GM18870 (cell line): ENCODE measurements at regions not wholly inside any gene's neighbourhood (a gene's known extent, or its start where the extent isn't known, plus 50 kb on each side); places are given as distances from the start of the nearest gene placed in this dataset.
A peak's percentile ranks its signal among the peaks of the same experiment; 100 is the strongest.

Experiments
- ATAC-seq: cut with Tn5 transposase; IDR thresholded peaks from one replicate; pipeline ENCODE4 v1.9.1; 2021; ENCODE audit warnings: moderate library complexity; ENCODE audit not compliant: unreplicated experiment

DNA sequence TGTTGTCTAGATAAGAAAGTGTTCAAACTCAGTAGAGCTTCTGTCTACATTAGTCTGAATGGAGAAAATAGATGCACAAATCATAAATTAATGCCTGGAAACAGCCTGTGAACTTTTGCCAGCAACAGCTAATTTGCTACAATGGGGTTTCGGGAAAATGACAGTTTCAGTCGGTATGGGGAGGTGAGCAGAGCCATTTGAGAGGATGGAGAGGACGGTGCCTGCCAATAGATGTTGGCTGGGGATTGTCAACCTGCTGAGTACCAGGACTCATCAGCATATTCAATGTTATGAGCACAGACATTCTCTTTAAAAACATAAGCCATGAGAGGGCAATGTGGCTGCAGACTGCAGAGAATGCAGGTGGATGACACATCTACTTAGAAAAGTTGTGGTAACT is 230.3 kb upstream of the PCDH18 start:
- no peak for ATAC-seq

DNA sequence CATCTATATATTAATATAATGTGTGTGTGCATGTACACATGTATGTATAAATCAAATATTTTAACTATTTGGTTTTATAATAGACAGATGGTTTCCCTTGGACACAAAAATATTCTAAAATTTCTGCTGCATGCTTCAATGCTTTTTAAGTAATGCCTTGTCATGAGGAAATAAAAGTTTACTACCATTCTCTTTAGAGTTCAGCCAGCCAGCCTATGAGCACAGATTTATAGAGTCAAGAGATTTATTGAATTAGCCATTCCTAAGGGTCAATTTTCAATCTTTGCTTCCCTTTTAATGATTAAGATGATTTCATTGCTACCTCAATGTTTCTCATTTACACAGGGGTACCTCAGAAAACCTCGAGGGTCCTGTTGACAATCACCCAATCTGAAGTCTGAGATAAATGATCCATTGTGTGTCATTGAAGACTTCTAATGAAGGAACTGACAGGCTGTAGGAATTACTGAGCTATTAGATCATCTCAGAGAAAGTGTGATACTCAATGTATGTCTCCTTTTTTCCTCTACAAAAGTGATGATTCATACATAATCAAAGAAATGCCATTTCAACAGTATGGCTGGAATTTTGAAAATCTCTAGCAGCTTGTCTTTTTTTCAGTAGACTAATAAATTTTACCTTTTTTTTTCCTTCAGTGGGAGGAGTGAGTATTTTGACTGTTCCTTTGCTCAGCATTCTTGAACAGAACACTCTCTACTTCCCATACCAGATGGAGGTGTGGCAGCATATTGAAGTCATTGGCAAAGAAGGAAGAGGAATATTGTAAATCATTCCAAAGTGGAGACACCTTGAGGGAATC is 222.6 kb upstream of the PCDH18 start:
- no peak for ATAC-seq

DNA sequence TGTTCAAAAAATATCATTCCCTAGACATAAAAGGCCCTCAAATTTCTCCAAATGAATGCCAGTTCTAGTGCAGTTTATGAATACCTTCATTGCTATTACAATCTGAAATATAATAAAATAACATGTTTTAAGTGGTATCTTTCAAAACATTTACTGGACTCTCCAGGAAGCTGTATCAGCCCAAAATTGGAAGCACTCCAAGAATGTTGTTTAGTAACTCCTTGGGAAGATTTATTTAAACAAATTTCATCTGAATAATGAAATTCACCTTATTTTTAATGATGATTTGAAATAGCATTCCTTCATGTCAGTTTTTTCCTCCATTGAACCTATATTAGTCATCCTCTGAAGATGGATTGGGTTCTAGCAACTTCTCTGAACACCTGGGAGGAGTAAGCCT is 217.2 kb upstream of the PCDH18 start:
- no peak for ATAC-seq

DNA sequence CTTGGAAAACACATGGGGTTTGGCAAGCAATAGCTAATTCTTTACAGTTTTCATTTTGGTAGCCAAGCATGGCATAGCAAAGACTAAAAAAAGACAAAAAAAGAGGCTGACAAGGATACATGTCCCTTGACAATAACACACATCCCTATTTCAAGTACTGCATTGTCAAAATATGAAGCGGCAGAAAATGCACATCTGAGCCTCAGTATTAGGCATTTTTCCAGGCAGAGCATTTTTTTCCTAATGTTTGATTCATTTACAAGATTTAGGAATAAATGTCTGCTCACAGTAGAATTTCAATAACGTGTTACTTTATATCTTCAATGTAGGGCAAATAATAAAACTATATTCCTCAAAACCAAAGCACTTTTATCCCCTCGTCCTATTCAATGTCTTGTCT is 216.3 kb upstream of the PCDH18 start:
- no peak for ATAC-seq

DNA sequence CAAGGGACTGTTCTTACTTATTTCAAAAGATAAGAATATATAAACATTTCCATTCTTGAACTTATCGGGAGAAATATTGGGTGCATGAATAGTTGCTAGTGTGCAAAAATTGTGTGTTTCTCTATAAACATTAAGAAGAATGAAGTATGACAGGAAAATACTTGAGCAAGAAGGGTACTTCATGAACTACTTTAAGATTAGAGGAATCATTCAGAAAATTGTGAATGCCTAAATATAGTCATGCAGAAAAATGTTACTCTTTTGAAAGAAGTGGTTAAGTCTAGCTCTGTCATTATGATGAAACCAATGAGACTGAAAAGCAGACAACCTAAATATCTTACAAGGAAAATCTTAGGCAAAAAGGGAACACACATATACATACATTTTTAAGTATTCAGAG is 207.8 kb upstream of the PCDH18 start:
- no peak for ATAC-seq

DNA sequence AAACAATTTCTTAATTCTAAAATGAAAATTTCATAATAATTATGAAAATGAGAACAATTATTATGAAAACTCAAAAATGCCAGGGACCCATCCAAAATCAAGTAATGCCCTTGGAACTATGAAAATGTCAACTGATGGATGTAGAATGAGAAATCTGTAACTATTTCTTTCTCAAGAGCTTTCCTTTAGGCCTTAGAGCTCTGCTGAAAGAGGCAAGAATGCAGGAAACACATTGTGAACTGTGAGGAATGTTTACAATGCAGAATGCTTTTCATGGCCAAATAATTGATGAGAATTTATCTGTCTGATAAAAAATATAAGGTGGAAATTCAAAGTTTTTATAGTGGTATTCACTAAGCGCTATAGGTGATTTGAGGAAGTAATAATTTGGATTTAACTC is 207.1 kb upstream of the PCDH18 start:
- no peak for ATAC-seq

DNA sequence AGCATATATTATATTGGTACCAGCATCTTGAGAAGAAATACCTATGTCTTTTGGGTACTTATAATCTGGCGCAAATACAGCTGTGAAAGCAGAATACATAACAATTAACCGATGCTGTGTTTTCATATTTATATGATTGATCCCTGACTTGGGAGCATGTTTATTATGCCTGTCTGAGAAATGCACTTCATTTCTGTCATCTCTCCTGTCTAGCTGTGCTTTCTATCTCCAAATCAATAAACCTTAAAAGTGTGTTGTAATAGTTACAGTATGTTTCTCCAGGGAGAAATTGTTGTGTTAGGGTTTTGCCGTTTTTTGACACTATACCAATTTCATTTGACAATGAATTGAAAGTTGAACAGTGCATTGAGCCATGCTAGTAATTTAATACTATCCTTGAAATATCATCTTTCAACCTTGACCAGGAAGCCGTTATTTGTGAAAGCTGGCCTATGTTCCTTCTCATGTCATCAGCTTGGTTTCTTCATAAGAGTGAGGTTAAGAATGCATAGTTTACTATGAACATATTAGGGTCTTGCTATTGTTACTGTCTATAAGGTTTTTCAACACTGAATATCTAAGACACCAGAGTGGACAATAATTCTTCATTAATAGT is 206.2 kb upstream of the PCDH18 start:
- no peak for ATAC-seq

DNA sequence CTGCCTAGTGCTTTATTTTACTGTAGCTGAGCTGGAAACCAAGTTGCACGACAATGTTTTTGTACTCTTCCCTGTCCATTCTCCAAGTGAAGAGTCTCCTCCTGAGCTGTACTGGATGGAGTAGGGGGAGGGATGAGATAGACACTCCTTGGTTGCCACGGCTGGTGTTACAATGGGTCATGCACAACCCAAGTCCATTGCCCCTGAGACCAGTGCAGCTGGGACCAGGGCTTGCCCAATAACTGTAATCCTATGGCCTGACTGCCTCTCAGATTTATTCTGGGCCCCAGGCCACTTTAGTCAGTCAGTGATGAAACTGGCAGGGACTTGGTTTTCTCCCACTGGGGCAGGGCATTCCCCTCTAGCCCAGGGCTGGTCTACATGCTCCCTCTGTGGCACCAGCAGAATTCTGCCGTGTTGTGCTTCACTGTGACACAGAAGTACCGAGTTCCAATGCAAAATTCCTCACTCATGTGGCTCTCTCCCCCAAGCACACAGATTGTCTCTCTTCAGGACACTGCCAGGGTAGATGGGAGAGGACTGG is 203.3 kb upstream of the PCDH18 start:
- no peak for ATAC-seq

DNA sequence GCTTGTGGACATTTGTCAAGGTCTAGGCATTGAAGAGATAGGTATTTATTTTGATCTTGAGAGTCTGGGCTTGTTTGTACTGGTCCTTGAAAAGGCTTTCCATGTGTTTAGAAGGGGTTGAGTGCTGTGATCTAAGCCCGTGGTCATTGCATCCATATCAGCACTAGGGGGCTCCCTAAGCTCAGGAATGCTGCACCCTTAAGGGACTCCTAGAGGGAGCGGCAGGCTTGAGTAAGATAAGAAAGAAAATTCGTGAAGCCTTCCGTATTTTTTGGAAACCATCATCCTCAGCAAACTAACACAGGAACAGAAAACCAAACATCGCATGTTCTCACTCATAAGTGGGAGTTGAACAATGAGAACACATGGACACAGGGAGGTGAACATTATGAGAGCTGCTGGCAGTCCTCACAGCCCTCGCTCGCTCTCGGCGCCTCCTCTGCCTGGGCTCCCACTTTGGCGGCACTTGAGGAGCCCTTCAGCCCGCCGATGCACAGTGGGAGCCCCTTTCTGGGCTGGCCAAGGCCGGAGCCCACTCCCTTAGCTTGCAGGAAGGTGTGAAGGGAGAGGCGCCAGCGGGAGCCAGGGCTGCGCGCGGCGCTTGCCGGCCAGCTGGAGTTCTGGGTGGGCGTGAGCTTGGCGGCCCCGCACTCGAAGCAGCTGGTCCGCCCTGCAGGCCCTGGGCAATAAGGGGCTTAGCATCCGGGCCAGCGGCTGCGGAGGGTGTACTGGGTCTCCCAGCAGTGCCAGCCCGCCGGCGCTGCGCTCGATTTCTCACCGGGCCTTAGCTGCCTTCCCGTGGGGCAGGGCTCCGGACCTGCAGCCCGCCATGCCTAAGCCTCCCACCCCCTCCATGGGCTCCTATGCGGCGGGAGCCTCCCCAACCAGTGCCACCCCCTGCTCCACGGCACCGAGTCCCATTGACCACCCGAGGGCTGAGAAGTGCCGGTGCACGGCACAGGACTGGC is 201.2 kb upstream of the PCDH18 start:
- ATAC-seq: peak; percentile 66

DNA sequence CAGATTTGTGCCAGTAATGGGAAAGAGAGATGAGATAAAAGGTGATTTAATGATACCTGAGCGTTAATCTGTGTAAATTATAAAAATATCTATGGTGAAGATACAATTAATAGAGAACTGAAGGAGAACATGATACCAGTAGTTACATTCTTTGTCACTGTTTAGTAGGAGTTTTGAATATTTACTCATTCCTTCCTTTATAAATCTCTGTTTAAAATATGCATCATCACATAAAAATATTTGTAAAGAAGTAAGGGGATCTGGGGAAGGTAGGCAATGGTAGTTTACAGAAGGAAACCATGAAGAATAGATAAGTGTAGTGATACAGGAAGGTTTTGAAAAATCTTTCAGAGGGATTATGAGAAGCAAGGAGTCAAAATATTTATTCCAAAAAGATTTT is 190.6 kb upstream of the PCDH18 start:
- ATAC-seq: no peak

DNA sequence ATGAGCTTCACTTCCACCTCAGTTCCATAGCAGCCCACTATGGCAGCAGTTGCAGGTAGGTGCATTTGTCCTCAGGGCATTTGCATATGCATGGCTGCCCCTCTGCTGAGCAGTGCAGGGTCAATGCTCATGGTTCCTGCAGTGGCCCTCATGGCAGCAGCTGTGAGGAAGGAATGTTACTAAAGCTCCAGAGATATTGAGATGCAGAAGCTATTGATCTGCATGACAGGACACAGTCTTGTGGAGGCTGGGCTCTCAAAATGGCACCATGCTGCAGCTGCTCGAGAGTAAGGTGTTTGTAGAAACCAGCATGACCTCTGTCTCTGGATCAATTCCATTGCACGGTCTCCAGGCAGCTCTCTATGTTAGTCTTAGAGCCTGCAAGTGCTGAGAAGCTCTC is 179.2 kb upstream of the PCDH18 start:
- no peak for ATAC-seq

DNA sequence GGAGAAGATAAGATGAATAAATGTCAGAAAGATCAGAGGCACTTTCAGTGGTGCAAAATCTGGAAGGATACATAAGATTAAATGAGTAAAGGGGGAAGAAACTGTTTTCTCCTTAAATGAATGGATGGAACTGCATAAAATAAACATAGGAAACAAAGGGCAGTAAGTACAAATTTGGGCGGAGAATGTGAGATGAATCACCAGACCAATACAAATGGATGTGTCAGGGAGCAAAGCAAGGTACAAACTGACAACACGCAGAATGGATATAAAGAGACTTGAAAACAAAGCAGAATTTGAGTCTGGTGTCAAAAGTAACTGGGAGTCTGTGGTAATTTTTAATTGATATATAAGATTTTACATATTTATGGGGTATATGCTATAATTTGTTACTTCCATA is 175.3 kb upstream of the PCDH18 start:
- no peak for ATAC-seq

DNA sequence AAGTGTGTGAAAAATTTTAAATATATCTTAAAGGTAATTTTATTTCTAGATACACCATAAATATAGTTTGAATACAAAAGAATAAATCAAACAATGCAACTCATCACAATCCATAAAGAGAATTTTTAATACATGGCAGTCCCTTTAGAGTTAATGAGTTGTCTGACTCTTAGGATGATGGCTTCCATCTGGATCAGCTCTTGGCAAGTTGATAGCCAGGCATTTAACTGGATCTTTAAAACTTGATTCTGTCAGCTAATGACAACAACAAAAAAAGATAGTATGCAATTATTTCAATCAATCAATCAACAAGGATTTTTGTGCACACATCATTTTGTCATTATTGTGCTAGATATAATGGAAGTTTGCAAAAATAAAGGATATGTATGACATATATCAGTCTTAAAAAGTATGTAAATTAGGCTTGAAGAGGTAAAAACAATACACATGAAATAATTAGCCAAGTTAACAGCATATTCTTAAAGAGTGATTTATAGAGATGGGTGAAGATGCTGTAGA is 174.9 kb upstream of the PCDH18 start:
- no peak for ATAC-seq

DNA sequence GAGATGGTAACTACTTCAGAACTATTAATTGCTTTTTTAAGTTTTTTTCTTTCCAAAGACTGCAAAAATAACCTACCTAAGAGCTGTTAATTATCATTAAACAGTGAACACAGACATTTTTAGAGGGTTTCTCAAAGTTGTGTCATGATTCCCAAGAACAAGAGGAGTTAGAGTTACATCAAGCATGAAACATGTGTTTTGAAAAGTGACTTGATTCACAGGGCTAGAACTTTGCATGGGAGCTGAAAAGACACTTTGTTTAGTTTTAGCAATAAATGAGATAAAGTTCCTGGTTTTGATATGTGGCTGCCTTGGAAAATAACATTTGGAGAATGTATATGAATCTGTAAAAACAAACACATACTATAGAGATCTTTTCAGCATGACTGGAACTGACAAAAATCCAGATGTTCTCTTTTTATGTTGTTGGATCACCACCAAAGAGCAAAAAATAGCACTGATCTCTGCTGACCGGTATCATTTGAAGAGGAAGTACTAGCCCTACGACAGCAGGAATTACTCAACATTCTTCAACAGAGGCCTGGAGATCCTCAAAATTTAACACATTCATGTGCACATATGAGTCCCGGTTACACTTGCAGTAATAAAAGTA is 173.0 kb upstream of the PCDH18 start:
- no peak for ATAC-seq

DNA sequence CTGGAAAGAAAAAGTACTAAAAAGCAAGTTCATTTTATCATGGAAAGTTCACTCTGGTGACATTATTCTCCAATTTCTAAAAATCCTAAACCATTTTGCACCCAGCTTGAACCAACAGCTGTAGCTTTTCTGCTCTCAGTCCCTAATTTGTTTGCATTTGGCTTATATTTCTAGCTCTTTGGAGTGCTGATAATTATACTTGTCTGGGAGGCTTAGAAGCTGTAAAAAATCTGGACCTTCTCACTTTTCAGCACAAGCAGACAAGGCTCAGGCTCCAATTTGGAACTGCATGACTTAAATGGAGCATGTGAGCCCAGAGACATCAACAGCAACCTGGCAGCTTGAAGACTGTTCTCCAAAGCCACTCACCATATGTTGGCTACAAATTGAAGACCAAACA is 170.9 kb upstream of the PCDH18 start:
- ATAC-seq: no peak

DNA sequence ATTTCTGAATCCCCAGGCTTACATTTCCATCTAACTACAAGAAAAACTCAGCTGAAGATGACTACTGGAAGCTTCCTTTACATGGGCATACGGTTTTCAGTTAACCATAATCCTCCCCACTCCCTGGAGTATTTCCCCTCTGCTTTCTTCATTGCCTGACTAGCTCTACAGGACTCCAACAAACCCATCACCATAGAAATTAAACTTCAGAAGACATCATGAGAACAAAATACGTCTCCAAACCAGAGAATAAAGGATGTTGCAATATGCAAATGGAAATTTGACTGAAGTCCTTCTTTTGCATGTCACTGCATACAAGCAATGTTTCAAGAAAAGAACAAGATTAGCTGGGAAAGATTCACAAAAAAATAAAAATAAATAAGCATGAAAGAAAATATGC is 170.2 kb upstream of the PCDH18 start:
- no peak for ATAC-seq

DNA sequence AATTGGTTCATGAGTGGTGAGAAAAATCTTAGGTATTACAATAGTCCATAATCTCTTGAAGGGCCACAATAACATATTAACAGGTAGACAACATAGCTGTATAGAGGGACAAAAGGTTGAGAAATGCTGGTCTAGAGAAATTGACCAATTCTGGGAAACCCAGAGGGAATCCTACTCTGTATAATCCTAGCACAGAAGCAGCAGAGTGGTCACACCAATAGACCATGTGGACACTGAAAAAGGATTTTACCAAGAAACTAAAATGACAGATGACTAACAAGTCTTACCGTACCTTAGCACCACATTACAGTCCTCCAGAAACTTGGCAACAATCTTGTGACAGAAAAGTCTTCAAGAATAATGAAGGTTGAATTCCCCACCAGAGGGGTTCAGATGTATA is 169.1 kb upstream of the PCDH18 start:
- no peak for ATAC-seq

DNA sequence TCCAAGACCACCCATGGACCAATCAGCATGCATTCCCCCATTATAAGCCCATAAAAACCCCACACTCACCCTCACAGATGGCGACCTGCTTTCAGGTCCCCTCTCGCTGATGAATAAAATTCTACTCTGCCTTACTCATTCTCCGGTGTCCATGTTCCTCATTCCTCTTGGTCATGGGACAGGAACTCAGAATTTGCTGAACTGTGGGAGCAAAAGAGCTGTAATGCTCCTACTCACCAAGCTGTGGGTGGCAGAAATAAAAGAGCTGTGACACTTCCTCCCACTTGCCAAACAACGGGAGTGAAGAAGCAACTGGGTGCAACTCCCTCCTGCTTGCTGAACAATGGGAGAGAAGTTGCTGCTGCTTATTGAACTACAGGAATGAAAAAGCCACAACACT is 168.5 kb upstream of the PCDH18 start:
- no peak for ATAC-seq

DNA sequence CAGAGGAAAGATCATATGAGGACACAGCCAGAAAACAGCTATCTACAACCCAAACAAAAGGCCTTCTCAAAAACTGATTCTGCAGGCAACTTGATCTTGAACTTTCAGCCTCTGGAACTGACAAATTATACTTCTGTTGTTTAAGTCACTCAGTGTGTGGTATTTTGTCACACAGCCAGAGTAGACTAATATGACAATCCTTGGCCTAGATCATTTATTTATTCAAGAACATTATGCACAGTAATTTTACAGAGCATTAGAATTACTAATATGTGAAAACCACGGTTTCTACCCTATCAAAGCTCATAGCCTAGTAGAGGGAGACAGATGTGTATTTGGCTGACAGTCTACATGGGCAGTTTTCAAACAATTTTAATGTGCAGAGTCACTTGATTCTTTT is 167.8 kb upstream of the PCDH18 start:
- ATAC-seq: no peak

DNA sequence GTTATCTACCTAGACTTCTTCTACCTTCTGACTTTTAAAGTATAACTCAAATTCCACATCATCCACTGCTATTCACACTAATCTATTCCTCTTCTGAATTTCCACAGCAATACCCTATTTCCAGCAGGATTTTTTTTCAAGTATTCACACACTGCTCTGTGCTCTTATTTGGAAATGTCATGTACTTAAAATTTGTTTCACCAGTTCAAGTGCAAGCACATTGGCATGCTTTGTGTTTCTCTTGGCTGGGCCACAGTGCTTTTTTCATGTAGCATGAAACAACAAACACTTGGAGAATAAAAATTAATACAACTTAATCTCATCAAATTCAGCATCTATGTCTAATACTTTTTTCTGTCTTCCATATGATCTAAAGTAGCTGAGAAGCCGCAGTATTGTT is 161.8 kb upstream of the PCDH18 start:
- ATAC-seq: no peak

DNA sequence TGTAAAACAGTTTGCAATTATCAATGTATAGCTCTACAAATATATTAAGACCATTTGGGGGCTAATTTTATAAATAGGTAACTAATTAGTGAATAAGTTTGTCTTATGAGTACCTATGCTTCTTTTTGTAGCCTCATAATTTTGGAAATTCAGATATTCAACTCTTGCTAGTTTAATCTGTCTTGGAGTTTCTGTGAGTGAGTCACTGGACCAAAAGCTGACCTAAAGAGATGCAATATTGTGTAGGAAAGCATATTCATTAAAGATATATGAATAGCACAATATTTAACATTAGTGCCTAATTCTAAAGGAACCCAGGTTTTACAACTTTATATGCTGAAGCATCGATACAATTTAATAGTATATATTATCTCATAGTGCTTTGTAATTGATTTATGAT is 161.3 kb upstream of the PCDH18 start:
- ATAC-seq: no peak
